ENCODE measurements at regions not wholly inside any gene's neighbourhood (a gene's known extent, or its start where the extent isn't known, plus 50 kb on each side); places are given as distances from the start of the nearest gene placed in this dataset.
"Not testable (repeated sequence)": the region's sequence is repeated elsewhere in the genome, so short reads cannot be mapped to it uniquely, and the experiment has no call there.

DNA sequence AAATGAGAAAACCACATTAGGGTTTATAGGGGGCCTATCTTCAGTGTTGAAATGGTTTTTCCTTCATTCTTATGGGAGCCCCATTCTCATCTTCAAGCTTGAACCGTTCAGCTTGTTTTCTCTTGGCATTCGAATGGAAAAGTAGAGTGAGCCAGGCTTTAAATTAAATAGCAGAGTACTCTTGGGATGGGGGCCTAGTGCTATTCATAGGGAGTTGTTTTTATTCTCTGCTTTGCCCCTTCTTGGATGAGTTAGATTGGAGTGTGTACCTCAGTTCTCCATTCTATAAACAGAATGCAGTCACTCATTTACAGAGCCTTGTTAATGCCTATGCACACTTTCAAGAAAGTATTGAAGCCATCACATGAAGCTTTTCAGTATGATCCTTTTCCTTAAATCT lies 127.9 kb downstream of the FAM170A start:
- no peak overlapping the region for H3K27ac Mint-ChIP-seq (ENCODE audit: low read depth, unreplicated experiment)
- no peaks in the 10 kb centered on the region for H3K36me3 Mint-ChIP-seq (ENCODE audit: insufficient read depth, unreplicated experiment)
- DNase-seq (ENCODE audit: unreplicated experiment) = no peak
- H3K4me1 Mint-ChIP-seq (ENCODE audit: insufficient read depth, unreplicated experiment) = peaks cover 11% of the 10 kb centered on the region
- ChIA-PET POLR2A (no interaction called here), CTCF (interaction anchor here (1.0 kb wide), 1 partner anchor 11 kb away, joined by 3 read pairs; no protein-coding TSS in a partner anchor)
- H3K4me3 Mint-ChIP-seq (ENCODE audit: unreplicated experiment) = no peak overlapping the region
- no peaks in the 10 kb centered on the region for H3K9me3 Mint-ChIP-seq (ENCODE audit: unreplicated experiment)
- no peaks in the 10 kb centered on the region for H3K27me3 Mint-ChIP-seq (ENCODE audit: insufficient read depth, unreplicated experiment)
- no peak for TF ChIP-seq CTCF (IDR thresholded peaks at IDR 0.05; ENCODE audit: unreplicated experiment)
- no TSS peak for BruUV-seq (replicated peaks)
- intact Hi-C loops (cut with micrococcal nuclease) = no loop called here

GRCh38 chr5:119769695-119770693 lies 140.6 kb downstream of the FAM170A start:
- intact Hi-C loops (cut with micrococcal nuclease); H3K27ac Mint-ChIP-seq (ENCODE audit: low read depth, unreplicated experiment); H3K4me3 Mint-ChIP-seq (ENCODE audit: unreplicated experiment); H3K36me3 Mint-ChIP-seq (ENCODE audit: insufficient read depth, unreplicated experiment); DNase-seq (ENCODE audit: unreplicated experiment); H3K4me1 Mint-ChIP-seq (ENCODE audit: insufficient read depth, unreplicated experiment); BruUV-seq (replicated peaks); H3K27me3 Mint-ChIP-seq (ENCODE audit: insufficient read depth, unreplicated experiment): not testable (repeated sequence)
- ChIA-PET POLR2A (interaction anchor here (0.6 kb wide), 1 partner anchor 1075 kb away, joined by 3 read pairs; no protein-coding TSS in a partner anchor), CTCF (interaction anchor here (0.6 kb wide), 1 partner anchor 61 kb away, joined by 3 read pairs; no protein-coding TSS in a partner anchor)
- H3K9me3 Mint-ChIP-seq (ENCODE audit: unreplicated experiment) = peaks cover 16% of the 10 kb centered on the region

DNA sequence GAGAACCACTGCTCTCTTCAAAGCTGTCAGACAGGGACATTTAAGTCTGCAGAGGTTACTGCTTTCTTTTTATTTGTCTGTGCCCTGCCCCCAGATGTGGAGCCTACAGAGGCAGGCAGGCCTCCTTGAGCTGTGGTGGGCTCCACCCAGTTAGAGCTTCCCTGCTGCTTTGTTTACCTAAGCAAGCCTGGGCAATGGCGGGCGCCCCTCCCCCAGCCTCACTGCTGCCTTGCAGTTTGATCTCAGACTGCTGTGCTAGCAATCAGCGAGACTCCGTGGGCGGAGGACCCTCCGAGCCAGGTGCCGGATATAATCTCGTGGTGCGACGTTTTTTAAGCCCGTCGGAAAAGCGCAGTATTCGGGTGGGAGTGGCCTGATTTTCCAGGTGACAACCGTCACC lies 150.8 kb downstream of the FAM170A start:
- H3K27me3 Mint-ChIP-seq (ENCODE audit: insufficient read depth, unreplicated experiment); POLR2A ChIA-PET; H3K4me3 Mint-ChIP-seq (ENCODE audit: unreplicated experiment); intact Hi-C loops (cut with micrococcal nuclease); H3K27ac Mint-ChIP-seq (ENCODE audit: low read depth, unreplicated experiment); H3K9me3 Mint-ChIP-seq (ENCODE audit: unreplicated experiment); H3K36me3 Mint-ChIP-seq (ENCODE audit: insufficient read depth, unreplicated experiment); BruUV-seq (replicated peaks); CTCF ChIA-PET; H3K4me1 Mint-ChIP-seq (ENCODE audit: insufficient read depth, unreplicated experiment); DNase-seq (ENCODE audit: unreplicated experiment): not testable (repeated sequence)

- H3K9me3 Mint-ChIP-seq (ENCODE audit: unreplicated experiment) = peaks cover 7% of the 10 kb centered on the region
- intact Hi-C loops (cut with micrococcal nuclease) = no loop called here
- CTCF ChIA-PET = interaction anchor here (0.6 kb wide), 1 partner anchor 381 kb away, joined by 4 read pairs; no protein-coding TSS in a partner anchor
- POLR2A ChIA-PET = no interaction called here
- no peaks in the 10 kb centered on the region for H3K27me3 Mint-ChIP-seq (ENCODE audit: insufficient read depth, unreplicated experiment)
- TF ChIP-seq CTCF (IDR thresholded peaks at IDR 0.05; ENCODE audit: unreplicated experiment) = no peak
- BruUV-seq (replicated peaks) = no TSS peak
- no peak for DNase-seq (ENCODE audit: unreplicated experiment)
- no peak overlapping the region for H3K4me3 Mint-ChIP-seq (ENCODE audit: unreplicated experiment)
- H3K36me3 Mint-ChIP-seq (ENCODE audit: insufficient read depth, unreplicated experiment) = no peaks in the 10 kb centered on the region
- no peaks in the 10 kb centered on the region for H3K4me1 Mint-ChIP-seq (ENCODE audit: insufficient read depth, unreplicated experiment)
- H3K27ac Mint-ChIP-seq (ENCODE audit: low read depth, unreplicated experiment) = no peak overlapping the region
Observed at GRCh38 chr5:119785057-119785456, 155.7 kb downstream of the FAM170A start.

DNA sequence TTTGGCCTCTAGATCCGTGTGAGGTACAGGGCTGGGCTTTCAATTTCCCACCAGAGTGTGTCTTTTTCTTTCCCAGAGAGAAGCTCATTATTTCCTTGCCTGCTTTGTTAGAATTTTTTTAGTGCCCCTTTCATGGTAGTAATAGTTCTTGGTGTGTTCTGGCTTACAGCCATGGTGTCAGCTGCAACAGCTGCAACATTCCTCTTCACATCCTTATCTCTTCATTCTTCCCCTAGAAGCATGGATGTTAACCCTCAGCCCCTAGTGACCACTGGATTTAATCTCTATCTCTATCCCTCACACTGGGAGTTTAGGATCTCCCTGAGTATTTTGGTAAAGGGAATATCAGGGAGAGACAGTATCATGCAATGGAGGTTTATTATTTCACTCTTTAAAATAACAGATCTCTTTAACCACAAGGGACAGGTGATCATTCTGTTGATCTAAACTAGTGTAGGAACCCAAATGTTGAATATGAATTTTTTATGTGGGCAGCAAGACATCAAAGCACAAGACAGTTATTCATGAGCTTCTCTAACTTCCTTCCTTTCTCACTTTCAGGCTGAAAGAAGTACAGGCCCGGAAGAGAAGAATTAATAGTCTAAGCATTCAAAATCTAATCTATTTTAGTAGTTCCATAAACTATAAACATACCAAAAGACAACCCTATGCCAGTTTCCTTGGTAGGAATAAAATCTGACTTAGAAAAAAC lies 160.2 kb downstream of the FAM170A start:
- no peak for TF ChIP-seq CTCF (IDR thresholded peaks at IDR 0.05; ENCODE audit: unreplicated experiment)
- intact Hi-C loops (cut with micrococcal nuclease) = no loop called here
- Mint-ChIP-seq H3K36me3 (ENCODE audit: insufficient read depth, unreplicated experiment) (no peaks in the 10 kb centered on the region), H3K4me1 (ENCODE audit: insufficient read depth, unreplicated experiment) (no peaks in the 10 kb centered on the region), H3K4me3 (ENCODE audit: unreplicated experiment) (no peak overlapping the region), H3K27me3 (ENCODE audit: insufficient read depth, unreplicated experiment) (no peaks in the 10 kb centered on the region), H3K27ac (ENCODE audit: low read depth, unreplicated experiment) (no peak overlapping the region), H3K9me3 (ENCODE audit: unreplicated experiment) (peaks cover 7% of the 10 kb centered on the region)
- no TSS peak for BruUV-seq (replicated peaks)
- ChIA-PET POLR2A (no interaction called here), CTCF (no interaction called here)
- DNase-seq (ENCODE audit: unreplicated experiment) = no peak
